Body of pancreas (tissue), 4 donors: ENCODE measurements at regions not wholly inside any gene's neighbourhood (a gene's known extent, or its start where the extent isn't known, plus 50 kb on each side); places are given as distances from the start of the nearest gene placed in this dataset.

Experiments
- POLR2A ChIP-seq, 3 donors: fragments of 450-650 bp; IDR thresholded peaks; one replicate each; pipeline ENCODE4 v1.6.1; 2016; ENCODE audit warnings: antibody characterized with exemption in 3 of 3, mild to moderate bottlenecking in 2 of 3
- TF ChIP-seq, protein P1 (sequence below), 7 experiments: fragments of 450-650 bp in 4 of 7; fragments of 200-600 bp in 3 of 7; sonication (generic) in 3 of 7; IDR thresholded peaks; one replicate each; pipeline ENCODE4 v1.5.1; 2016 to 2019; ENCODE audit warnings: antibody characterized with exemption in 7 of 7

GRCh38 chr4:133638751-133639150 lies 489.7 kb downstream of the PCDH10 start:
- TF ChIP-seq, protein P1, sequence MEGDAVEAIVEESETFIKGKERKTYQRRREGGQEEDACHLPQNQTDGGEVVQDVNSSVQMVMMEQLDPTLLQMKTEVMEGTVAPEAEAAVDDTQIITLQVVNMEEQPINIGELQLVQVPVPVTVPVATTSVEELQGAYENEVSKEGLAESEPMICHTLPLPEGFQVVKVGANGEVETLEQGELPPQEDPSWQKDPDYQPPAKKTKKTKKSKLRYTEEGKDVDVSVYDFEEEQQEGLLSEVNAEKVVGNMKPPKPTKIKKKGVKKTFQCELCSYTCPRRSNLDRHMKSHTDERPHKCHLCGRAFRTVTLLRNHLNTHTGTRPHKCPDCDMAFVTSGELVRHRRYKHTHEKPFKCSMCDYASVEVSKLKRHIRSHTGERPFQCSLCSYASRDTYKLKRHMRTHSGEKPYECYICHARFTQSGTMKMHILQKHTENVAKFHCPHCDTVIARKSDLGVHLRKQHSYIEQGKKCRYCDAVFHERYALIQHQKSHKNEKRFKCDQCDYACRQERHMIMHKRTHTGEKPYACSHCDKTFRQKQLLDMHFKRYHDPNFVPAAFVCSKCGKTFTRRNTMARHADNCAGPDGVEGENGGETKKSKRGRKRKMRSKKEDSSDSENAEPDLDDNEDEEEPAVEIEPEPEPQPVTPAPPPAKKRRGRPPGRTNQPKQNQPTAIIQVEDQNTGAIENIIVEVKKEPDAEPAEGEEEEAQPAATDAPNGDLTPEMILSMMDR (IDR thresholded peaks at IDR 0.05), result no peak
- no peak for TF ChIP-seq POLR2A (IDR thresholded peaks at IDR 0.05)
